ENCODE measurements at regions not wholly inside any gene's neighbourhood (a gene's known extent, or its start where the extent isn't known, plus 50 kb on each side); places are given as distances from the start of the nearest gene placed in this dataset.

DNA sequence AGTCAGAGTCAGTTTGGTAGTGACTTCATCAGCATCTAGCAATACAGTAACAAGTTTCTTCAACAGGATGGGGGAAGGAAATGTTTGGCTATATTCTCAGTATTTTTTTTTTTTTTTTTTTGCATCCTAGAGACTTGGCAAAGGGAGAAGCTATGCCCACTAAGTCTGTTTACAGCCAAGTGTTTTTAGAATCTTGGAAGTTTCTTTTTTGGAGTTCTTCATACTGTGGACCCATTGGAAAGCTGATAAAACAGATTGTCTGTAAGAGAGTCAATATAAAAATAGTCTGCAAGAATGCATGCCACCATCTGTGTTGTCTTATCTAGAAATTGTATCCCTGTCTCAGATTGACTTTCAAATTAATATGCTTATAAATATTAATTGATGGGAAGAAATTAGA is 171.2 kb downstream of the ADCYAP1 start:
- TF ChIP-seq POLR2A (IDR thresholded peaks at IDR 0.05; ENCODE audit: low read depth, low read length) = no peak
- TF ChIP-seq TAF1 (IDR thresholded peaks at IDR 0.05; ENCODE audit: low read depth, low read length) = no peak

Data from GM12891 (cell line).